Cardiac muscle cell (in vitro differentiated cells and primary cell): ENCODE measurements at regions not wholly inside any gene's neighbourhood (a gene's known extent, or its start where the extent isn't known, plus 50 kb on each side); places are given as distances from the start of the nearest gene placed in this dataset.
A peak's percentile ranks its signal among the peaks of the same experiment; 100 is the strongest.

Experiments
- DNase-seq, 2 donors: peaks; one replicate each; pipeline versions ENCODE4 v3.0.0 to v3.0.0-alpha.2; 2010 to 2017; ENCODE audit warnings: low read depth in 1 of 2, low spot score in 1 of 2
- H3K27ac ChIP-seq: fragments of 200-600 bp; sonication (generic); 2 replicates; pipeline ENCODE4 v1.5.1; 2016
- H3K27me3 ChIP-seq: fragments of 200-600 bp; sonication (generic); 2 replicates; pipeline ENCODE4 v1.6.0; 2016; ENCODE audit warnings: control low read depth
- H3K36me3 ChIP-seq: fragments of 200-600 bp; sonication (generic); 2 replicates; pipeline ENCODE4 v1.5.1; 2016; ENCODE audit warnings: control low read depth
- H3K4me1 ChIP-seq: fragments of 200-600 bp; sonication (generic); 2 replicates; pipeline ENCODE4 v1.8.1; 2017; ENCODE audit warnings: low read depth, mild to moderate bottlenecking, mixed run types
- H3K4me3 ChIP-seq: fragments of 200-600 bp; sonication (generic); 2 replicates; pipeline ENCODE4 v1.5.1; 2016; ENCODE audit warnings: mild to moderate bottlenecking
- H3K9me3 ChIP-seq: fragments of 200-600 bp; sonication (generic); 2 replicates; pipeline ENCODE4 v1.5.1; 2017; ENCODE audit warnings: low read depth, mild to moderate bottlenecking, control low read depth
- TF ChIP-seq, protein P1 (sequence below): IDR thresholded peaks from 2 replicates; pipeline ENCODE4 v1.5.1; 2012; ENCODE audit warnings: low read depth, mild to moderate bottlenecking, low read length

DNA sequence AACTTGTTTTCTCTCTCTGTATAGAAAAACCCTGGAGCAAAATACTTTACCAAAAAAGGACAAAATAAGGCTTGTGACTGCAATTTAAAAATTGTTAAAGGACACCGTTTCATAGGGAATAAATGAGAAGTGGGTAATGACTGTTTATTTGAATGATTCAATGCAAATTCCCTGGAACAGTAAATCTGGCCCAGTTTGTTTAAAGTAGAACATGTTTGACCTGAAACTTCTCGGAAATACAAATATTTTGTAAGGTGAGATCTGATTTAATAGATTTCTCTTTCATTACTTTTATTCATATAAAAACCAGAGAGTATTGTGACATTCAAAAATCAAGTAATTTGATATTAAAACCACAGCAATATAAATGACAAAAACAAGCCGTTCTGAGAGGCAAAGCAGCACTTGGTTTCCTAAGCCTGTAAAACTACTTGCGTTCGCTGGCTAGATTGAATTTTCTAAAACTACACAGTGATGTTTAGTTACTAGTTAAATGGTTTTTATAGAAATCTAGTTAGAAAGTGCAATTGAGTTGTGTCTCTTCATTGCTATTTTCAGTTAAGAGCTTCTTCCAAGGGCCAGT is 76.8 kb upstream of the PITRM1 start:
- DNase-seq: no peak
- H3K9me3 ChIP-seq: no peaks in the 10 kb centered on the region
- H3K27me3 ChIP-seq: peaks cover 26% of the 10 kb centered on the region
- H3K27ac ChIP-seq: no peak overlapping the region
- no peak overlapping the region for H3K4me3 ChIP-seq
- TF ChIP-seq, protein P1, sequence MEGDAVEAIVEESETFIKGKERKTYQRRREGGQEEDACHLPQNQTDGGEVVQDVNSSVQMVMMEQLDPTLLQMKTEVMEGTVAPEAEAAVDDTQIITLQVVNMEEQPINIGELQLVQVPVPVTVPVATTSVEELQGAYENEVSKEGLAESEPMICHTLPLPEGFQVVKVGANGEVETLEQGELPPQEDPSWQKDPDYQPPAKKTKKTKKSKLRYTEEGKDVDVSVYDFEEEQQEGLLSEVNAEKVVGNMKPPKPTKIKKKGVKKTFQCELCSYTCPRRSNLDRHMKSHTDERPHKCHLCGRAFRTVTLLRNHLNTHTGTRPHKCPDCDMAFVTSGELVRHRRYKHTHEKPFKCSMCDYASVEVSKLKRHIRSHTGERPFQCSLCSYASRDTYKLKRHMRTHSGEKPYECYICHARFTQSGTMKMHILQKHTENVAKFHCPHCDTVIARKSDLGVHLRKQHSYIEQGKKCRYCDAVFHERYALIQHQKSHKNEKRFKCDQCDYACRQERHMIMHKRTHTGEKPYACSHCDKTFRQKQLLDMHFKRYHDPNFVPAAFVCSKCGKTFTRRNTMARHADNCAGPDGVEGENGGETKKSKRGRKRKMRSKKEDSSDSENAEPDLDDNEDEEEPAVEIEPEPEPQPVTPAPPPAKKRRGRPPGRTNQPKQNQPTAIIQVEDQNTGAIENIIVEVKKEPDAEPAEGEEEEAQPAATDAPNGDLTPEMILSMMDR: no peak
- H3K36me3 ChIP-seq: no peaks in the 10 kb centered on the region
- no peaks in the 10 kb centered on the region for H3K4me1 ChIP-seq

DNA sequence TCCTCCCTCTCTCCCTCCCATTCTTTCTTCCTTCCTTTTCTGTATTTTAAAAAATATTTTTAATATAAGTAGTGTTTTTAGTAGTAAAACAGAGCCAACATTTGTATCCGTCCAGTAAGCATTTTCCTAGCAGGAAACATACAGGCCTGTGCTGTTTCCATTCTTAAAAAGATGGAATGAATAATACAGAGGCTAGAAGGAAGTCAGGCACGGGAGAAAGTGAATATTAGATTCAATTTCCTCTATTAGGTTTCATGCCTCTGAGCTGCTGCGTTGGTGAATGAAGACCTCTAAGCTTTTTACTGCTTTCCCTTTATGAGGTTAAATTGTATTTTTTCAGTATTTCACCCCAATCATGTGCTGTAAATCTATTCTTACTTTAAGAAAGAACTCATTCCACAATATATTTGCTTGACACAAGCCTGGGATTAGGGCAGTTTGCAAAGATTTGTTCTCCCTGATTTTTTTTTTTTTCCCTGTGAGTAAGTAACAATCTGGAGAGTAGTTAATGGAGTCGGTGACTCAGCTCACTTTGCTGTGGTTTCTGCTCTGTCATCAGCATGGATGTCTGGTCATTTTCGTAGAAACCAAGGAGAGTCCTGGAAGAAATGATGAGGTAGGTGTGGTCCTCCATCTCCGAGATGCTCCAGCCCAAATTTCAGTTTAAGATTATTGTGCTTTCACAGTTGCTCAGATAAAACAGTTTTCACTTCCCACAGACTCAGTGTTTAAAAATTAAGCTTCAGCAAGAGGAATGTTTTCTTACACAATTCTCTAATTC is 76.1 kb upstream of the PITRM1 start:
- H3K4me3 ChIP-seq: no peak overlapping the region
- TF ChIP-seq, protein P1: no peak
- no peaks in the 10 kb centered on the region for H3K36me3 ChIP-seq
- H3K9me3 ChIP-seq: no peaks in the 10 kb centered on the region
- H3K4me1 ChIP-seq: no peaks in the 10 kb centered on the region
- H3K27ac ChIP-seq: no peak overlapping the region
- H3K27me3 ChIP-seq: peaks cover 24% of the 10 kb centered on the region
- DNase-seq: peak in 1 of 2 donors; percentile 85

DNA sequence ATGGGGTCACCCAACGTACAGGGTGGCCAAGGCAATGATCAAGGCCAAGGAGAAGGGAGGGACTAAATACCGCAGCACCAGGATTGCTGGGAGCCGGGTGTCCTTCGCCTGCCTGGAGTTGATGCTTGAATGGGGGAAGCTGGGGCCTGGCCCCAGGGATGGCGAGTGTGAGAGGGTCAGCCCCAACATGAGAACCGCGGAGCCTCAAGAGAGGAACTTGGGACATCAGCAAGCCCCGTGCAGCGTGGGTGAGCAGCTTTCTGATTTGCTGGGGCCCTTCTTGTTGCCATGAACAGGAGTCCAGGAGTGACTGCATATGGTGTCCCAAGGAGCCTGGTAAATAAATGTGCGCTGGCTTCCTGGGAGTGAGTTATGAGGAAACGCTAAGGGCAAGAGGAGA is 72.8 kb upstream of the PITRM1 start:
- Histone ChIP-seq H3K4me1 (no peaks in the 10 kb centered on the region), H3K36me3 (no peaks in the 10 kb centered on the region), H3K27me3 (peaks cover 5% of the 10 kb centered on the region), H3K27ac (no peak overlapping the region), H3K4me3 (no peak overlapping the region), H3K9me3 (no peaks in the 10 kb centered on the region)
- no peak for DNase-seq
- TF ChIP-seq, protein P1: no peak

DNA sequence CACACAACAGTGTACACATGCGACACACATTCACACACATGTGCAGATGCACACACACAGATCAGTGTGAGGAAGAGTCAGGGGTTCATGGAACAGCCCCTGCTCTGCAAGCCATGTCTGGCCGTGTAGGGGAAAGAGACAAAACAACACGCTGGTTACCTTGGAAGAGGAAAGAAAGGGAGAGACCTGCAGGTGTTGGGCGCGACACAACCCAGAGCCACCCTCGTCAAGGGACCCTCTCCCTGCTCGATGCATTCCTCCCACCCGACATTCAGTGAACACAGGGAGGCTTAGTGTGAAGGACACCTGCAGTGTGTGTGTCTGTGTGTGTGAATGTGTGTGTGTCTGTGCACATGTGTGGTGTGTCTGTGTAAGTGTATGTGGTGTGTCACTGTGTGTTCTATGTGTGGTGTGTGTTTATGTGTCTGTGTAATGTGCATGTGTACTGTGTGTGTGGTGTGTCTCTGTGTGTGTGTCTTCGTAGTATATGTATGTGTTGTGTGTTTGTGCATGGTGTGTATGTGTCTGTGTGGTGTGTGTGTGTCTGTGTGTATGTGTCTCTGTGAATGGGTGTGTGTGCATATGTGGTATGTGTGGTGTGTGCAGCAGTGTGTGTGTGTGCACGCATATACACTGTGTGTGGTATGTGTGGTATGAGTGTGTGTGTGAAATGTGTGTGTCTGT is 69.5 kb upstream of the PITRM1 start:
- DNase-seq: no peak
- Histone ChIP-seq H3K27ac (no peak overlapping the region), H3K9me3 (no peaks in the 10 kb centered on the region), H3K4me3 (no peak overlapping the region), H3K27me3 (peaks cover 14% of the 10 kb centered on the region), H3K4me1 (no peaks in the 10 kb centered on the region), H3K36me3 (no peaks in the 10 kb centered on the region)
- TF ChIP-seq, protein P1: no peak

DNA sequence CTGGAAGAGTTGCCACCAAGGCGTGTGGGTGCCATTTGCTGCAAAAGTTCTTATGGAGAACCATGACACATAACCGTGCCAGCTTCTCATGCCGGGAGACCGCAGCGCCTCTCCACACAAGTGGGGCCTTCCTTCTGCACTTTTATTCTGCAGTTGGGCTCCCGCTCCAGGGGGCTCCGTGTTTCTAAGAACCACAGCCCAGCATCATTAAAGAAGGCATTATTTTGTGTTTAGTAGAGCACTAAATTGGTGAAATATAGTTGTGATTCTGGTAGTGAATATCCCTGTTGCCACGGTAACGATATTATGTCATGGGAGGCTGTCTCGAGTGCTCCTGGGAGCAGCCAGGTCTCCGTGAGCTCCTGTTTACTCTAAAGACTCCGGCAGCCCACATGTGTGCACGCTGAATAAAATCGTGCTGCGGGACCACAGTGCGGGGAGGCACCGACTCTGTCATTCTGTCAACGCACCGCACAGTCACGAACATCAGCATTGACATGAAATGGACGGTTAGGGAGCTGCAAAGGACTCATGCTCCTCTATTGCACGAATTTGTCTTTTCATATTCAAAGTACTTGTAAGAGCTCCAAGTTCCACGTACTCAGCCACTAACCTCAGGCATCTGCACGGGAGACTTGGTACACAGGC is 68.8 kb upstream of the PITRM1 start:
- no peaks in the 10 kb centered on the region for H3K36me3 ChIP-seq
- H3K27ac ChIP-seq: no peak overlapping the region
- no peak for DNase-seq
- TF ChIP-seq, protein P1: no peak
- H3K4me1 ChIP-seq: no peaks in the 10 kb centered on the region
- H3K27me3 ChIP-seq: peaks cover 12% of the 10 kb centered on the region
- H3K4me3 ChIP-seq: no peak overlapping the region
- H3K9me3 ChIP-seq: no peaks in the 10 kb centered on the region
